OCI-LY7 (cell line): ENCODE measurements at regions not wholly inside any gene's neighbourhood (a gene's known extent, or its start where the extent isn't known, plus 50 kb on each side); places are given as distances from the start of the nearest gene placed in this dataset.

ENCODE experiments used
- CTCF ChIP-seq: fragments of 200-600 bp; sonication (generic); conservative IDR thresholded peaks from 2 replicates; pipeline ENCODE4 v1.5.1; 2014; ENCODE audit warnings: mild to moderate bottlenecking, antibody characterized with exemption, low read length, moderate library complexity, mixed read lengths
- EZH2phosphoT487 ChIP-seq: fragments of 200-600 bp; sonication (generic); IDR thresholded peaks from 2 replicates; pipeline ENCODE4 v1.6.1; 2018; ENCODE audit warnings: low read depth, borderline replicate concordance, mild to moderate bottlenecking, mixed run types, antibody characterized with exemption, low read length, moderate library complexity, mixed read lengths

GRCh38 chr6:100288311-100288710 is 176.4 kb downstream of the SIM1 start:
- TF ChIP-seq CTCF: no peak
- no peak for TF ChIP-seq EZH2phosphoT487
